ENCODE measurements at regions not wholly inside any gene's neighbourhood (a gene's known extent, or its start where the extent isn't known, plus 50 kb on each side); places are given as distances from the start of the nearest gene placed in this dataset.
"Not testable (repeated sequence)": the region's sequence is repeated elsewhere in the genome, so short reads cannot be mapped to it uniquely, and the experiment has no call there.

DNA sequence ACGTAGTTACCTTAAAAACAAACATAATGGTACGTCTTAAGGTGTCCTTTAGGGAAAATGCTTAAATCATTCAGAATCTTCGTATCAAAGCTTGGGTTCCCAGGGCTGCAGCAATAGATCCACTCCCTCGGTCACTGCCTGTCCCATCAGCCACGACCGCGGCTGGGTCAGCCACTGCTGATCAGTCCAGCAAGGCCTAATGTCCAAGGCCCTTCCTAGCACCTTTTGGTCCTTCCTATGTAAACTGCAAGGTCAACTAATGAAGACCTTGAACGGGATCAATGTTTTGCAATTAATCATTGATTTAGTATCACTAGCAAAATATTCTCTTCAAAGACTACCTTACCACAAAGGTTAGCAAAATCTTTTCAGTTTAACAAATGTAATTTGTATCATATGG, 122.2 kb upstream of the IGF1R start:
- DNase-seq: no peak

DNA sequence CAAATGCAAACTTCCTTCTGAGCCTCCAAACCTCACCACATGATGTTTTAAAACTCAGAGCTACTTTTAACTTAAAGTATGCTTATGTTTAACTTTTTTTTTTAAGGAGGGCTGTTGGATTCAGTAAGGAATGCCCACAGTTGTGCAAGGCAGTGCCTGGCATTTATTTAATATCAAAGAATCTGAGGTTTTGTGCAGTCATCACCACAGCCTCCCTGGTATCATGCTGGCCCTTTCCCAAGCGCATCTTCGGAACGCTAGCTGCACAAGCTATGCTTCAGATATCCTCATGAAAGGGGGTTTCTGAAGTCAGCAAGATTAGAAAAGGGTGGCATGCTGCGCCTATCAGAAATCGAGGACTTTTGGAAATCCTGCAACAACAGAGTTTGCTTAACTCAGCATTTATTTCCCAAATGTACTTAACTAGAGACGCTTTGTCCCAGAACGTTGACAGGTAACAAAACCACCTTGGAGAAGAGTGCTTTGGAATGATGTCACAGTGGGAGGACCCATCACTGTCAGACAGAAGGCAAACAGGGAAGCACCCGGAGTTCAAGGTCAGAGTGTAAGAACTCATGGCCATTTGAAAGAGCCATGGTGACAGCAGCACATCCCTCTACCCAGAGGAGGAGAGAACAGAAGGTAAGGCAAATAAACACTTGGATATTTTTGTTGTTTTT, 120.2 kb upstream of the IGF1R start:
- no peak for DNase-seq

DNA sequence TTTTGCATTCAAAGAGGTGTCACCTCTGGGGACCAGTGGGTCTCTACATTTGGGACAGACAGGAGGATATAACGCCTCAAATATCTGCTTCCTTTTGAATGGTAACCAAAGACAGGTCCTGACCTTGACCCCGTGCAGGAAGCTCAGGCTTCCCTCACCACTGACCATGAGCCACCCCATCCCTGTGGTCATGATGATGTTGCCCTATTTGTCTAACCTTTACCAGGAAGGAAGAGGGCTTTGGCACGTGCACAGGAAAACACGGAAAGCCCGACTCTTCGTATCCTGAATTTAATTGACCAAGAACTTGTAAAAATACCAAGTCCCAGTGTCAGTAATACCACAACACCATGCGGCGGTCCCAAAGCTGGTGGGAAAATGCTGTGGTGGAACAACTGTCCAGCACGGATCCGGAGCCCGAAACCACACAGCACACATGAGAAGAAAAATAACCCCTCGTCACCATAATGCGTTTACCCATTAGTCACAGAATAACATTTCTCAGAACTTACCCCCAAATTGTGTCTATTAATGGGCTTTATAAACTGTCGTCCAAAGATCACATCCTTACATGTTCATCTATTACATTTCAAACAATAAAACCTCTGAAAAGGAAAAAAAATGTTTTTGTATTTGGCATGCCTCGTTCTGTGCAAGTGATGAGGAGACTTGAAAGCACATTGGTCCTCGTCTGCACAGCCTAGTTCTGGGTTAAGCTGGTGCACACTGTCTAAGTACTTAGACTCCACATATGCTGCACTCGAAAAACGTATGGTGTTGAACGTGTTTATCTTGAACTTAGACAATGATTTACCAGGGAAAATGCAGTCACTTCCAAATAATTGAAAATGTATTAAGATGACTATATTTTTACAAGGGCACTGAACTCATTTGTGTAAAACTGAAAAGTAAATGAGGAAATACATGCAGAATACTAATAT, 118.9 kb upstream of the IGF1R start:
- no peak for DNase-seq

DNA sequence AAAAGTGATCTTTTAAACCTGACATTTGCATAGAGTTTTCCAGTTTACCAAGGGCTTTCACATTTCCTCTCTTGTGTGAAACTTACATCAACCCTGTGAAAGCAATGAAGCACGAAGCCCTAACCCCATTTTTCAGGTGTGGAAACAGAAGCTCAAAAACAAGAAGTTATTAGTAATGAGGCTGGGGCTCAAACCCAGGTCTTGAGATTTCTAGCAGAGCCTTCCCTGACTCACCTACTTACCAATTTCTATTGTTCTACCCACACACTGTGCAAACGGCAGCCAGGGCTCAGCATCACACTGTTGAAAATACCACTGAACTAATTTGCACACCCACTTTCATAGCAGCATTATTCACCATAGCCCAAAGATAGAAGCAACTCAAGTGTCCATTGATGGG, 117.8 kb upstream of the IGF1R start:
- DNase-seq: no peak

DNA sequence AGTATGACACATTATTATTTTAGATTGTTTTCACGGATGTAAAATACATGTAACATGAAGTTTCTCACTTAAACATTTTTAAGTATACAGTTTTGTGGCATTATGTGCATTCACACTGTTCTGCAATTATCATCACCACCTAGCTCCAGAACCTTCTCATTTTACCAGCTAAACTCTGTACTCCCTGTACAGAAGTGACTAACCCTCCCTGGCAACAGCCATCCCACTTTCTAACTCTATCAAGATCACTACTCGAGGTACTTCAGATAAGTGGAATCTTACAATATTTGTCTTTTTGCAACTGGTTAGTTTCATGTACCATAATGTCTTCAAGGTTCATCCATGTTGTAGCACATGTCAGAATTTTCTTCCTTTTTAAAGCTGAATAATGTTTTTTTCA, 116.3 kb upstream of the IGF1R start:
- no peak for DNase-seq

DNA sequence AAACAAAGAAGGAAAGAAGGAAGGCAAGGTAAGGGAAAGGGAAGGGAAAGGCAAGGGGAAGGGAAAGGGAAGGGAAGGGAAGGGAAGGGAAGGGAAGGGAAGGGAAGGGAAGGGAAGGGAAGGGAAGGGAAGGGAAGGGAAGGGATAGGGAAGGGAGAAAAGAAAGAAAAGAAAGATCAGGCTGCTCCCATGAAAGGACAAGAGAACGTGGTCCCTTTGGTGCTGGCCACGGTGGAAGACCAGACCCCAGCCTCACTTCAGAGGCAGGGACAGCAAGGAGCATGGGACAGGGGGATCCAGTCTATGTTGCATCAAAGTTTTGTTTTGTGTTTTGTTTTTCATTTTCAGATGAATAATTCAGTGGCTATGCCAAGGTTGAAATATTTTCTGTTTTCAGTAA, 111.4 kb upstream of the IGF1R start:
- no peak for DNase-seq

DNA sequence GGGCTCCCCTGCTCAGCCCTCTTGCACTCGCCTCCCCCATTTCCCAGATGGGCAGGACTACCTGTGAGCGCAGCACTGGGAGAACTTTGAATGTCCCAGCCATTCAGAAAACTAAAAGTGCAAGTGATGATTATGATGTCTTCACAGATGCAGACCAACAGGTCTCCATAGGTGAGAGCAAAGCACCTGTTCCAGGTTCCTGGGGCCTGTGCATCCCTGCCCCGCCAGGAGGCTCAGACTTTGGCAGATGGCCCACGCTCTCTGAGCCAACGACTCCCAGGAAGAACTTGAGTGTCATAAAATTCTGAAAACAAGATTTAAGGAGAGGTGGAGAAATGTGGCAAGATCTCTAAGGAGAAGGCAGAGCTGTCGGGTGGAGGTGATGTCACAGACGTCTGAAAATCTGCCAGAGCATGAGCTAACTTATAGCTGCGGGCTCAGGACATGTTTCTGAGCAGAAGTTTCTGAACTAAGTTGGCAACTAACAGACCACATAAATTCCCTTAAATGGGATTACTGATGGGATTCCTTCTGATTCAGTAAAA, 110.8 kb upstream of the IGF1R start:
- no peak for DNase-seq

DNA sequence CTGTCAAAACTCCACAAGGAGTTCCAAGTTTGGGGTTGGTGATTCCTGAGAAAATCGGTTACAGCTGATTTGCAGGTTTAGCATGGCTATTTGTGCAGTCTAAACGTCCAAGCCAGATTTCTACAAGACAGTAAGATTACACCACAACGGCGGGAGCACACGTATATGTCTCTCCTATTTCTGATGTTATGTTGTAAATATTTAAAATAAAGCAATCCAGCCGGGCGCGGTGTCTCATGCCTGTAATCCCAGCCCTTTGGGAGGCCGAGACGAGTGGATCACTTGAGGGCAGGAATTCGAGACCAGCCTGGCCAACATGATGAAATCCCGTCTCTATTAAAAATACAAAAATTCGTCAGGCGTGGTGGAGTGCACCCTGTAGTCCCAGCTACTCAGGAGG, 106.8 kb upstream of the IGF1R start:
- DNase-seq: no peak

DNA sequence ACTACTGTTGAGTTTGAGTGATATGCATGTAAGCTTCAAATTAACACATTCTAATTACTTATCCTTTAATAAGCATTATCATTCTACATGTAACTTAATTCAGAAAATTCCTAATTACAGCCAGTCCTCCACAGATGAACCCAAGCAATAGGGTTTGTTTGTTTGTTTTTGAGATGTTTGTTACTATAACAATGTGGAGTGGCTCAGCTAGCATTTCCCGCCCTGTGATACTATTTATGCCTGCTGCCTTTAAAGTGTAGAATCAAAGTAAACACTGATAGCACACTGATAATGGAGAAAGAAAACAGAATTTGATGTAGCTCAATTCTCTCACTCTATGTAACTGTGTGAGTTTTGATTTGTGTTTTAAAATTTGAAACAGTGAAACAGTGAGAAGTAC, 105.1 kb upstream of the IGF1R start:
- DNase-seq: no peak

DNA sequence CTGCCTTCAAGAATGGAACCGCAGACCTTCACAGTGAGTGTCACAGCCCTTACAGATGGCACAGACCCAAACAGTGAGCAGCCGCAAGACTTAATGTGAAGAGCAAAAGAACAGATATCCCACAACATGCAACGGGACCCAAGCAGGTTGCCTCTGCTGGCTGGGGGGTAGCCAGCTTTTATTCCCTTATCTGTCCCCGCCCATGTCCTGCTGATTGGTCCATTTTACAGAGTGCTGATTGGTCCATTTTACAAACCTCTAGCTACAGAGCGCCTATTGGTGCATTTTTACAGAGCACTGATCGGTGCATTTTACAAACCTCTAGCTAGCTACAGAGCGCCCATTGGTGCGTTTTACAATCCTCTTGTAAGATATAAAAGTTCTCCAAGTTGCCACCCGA, 102.0 kb upstream of the IGF1R start:
- DNase-seq: no peak

DNA sequence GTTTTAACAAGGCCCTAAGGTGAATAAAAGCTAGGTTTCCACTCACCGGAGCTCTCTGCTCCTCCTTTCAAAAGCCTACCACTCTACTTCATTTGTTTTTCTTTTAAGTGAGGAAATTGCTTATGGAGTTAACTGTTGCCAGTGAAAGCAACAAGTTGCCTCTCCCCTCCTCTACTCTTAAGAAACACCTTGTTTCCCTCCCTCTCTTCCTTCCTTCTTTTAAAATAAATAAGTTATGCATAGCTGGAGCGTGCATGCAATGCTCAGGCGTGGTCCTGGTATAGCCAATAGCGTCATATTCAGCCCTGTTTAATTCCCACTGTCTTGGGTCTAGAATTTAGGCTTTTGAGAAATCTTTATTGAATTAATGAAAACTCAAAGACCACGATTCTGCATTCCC, 101.1 kb upstream of the IGF1R start:
- DNase-seq: peak; percentile 31

DNA sequence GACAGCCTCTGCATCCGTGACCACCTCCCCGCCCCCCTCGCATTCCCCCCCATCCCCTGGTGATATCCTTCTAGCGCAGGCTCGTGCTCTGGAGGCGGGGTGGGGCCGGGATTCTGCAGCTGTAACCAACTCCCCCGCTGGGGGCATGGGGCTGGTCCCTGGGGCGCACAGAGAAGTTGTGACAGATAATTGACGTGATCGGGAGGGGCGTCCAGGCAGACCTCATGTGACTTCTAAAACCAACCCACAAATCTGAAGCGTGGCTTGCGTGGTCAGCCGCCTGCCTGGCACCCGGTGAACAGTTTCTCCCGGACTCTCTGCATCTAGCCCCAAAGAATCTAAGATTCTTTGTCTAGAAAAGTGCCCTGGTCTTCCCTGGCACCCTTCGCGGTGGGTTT, 100.6 kb upstream of the IGF1R start:
- DNase-seq: no peak

DNA sequence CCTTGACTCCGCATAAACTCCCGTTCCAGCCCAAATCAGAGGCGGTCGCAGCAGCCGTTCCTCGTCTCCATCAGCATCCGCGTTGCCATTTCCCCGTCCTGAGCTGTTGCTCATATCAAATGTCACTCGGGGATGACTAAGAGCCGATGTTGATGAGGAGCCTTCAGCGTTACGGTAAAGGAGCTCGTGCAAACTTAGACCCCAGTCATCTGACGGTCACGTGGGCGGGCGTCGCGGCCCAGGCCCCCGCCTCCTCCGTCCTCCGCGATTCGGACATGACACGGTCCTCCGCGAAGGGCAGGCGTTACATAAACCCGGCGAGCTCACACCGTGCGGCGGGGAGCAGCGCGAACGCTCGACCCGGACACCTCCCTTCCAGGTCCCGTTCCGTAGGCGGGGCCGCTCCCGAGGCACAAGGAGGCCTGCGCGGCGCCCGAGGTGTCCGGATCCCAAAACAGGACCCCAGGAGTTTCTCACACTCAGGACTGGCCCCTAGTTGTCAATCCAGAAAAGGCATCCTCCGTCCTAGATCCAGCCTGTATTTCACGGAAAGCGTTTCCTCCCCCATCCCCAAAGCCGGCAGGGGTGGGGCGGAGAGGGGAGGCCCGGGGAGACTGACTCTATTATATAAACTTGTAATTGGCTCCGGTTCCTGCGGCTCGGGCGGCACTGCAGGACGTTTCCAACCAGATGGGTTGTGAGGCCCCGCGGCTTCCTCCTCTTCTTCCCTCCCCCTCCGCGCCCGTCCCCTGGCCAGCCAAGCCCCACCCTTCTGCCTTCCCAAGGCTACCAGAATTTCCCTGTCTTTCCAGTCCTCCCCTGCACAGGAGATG, 100.0 kb upstream of the IGF1R start:
- DNase-seq: peak; percentile 89

DNA sequence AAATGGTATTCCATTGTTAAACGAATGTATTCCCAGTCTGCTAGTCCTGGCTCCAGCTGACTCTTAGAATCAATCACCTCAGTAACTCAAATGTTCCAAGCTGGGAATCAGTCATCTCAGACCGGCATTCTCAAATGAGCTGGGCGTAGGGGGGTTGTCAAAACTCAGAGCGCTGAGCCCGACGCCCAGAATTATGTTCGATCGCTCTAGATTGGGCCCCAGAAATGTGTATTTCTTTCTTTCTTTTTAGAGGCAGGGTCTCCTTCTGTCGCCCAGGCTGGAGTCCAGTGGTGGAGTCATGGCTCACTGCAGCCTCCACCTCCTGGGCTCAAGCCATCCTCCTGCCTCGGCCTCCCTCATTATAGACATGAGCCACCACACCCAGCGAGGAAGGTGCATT, 99.3 kb upstream of the IGF1R start:
- DNase-seq: no peak

DNA sequence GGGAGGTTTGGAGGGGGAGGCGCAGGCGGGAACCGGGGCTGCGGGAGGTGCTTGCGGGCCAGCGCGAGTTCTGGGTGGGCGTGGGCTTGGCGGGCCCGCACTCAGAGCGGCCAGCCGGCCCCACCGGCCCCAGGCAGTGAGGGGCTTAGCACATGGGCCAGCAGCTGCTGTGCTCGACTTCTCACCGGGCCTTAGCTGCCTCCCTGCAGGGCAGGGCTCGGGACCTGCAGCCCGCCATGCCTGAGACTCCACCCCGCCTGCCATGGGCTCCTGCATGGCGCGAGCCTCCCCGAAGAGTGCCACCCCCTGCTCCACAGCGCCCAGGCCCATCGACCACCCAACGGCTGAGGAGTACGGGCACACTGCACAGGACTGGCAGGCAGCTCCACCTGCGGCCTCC, 98.6 kb upstream of the IGF1R start:
- no peak for DNase-seq

DNA sequence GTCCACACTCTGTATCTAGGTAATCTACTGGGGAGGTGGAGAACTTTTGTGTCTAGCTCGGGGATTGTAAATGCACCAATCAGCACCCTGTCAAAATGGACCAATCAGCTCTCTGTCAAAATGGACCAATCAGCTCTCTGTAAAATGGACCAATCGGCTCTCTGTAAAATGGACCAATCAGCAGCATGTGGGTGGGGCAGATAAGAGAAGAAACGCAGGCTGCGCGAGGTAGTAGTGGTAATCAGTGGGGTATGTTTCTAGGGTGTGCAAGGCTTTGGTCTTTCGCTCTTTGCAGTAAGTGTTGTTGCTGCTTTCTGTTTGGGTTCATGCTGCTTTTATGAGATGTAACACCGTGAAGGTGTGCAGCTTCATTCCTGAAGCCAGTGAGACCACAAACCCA, 98.0 kb upstream of the IGF1R start:
- DNase-seq: not testable (repeated sequence)

DNA sequence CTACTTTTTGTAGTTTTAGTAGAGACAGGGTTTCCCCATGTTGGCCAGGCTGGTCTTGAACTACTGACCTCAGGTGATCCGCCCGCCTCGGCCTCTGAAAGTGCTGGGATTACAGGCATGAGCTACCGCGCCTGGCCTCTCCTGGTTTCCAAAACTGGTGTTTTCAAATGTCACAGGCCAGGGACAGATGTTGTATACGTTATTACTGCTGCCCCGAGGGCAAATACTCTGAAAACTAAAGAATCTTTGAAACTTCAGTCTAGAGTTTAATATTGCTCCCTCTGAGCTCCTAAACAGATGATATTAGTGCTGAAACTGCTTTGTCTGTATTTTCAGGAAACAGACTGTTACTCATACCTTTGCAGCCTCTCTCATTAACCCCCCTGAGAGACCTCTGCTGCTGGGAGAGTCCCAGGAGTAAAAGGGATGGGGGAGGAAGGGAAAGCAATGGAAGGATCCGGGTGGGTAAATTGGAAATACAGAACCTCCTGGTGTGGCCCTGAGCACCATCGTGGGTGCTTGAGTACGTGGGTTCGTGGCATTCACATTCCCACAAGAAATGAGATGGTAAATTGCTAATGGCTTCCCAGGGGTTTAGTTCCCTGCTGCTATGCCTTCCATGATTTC, 96.3 kb upstream of the IGF1R start:
- no peak for DNase-seq

DNA sequence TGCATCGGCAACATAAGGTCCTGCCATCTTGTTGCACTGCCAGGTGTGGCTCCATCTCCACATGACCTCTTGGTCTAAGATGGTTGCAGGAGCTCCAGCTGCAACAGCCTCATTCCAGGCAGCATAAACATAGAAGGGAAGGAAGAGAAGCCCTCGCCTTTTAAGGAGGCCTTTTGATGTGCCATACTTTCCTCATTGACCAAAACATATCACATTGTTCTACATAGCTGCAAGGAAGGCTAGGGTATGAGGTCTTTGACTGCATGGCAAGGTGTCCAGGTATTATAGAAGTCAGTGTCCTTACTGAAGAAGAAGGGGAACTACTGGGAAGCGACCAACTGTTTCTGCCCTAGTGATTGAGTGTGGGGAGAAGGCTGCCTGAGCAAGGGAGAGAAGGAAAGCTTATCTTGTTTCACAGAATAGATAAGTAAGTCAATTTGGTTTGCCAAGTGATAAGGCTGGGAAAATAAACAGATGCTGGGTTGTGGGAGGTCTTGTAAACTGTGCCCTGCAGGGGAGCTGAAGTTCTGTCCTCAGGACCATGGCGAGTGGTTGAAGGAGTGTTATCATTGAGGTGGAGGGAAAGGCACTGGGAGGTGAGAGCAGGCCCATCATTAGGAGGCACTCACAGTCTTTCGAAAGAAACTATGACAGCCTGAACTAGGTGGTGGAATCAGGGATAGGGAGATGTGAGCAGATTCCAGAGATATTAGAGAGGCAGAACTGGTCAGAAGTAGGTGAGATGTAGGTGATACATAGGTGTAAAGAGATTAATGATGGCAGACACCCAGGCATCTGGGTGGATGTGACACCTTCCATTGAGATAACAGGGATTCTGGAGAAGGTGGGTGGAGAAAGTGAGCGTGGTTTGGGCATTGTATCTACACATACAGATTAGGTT, 93.8 kb upstream of the IGF1R start:
- no peak for DNase-seq

DNA sequence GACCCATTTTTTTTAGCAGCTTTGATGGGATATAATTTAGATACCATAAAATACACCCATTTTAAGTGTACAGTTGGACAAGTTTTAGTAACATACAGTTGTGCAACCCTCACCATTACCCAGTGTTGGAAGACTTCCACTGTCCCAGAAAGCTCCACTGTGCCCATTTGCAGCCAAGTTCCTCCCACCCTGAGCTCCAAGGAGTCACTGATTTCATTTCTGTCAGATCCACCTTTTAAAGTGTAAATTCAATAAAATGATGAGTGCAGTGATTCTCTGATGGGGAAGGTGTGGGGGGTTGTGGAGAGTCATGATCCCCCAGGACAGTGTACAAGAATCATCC, 93.2 kb upstream of the IGF1R start:
- no peak for DNase-seq

DNA sequence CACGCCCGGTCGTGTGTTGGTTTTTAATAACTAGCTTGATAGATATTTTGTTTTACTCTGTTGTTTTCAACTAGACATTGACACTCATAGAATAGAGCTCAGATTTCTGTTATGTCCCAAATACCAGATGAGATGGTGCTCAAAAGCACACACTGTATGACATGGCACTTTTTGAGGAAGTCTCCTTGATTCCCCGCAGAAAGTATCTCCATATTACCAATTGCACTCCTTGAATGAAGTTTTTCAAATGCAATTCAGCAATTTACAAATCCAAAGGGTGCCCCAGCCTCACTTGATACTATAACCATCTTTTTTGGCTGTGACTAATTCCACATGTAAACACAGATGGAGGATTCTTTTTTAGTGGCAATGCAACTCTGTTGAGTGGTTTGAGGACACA, 92.0 kb upstream of the IGF1R start:
- DNase-seq: no peak

DNA sequence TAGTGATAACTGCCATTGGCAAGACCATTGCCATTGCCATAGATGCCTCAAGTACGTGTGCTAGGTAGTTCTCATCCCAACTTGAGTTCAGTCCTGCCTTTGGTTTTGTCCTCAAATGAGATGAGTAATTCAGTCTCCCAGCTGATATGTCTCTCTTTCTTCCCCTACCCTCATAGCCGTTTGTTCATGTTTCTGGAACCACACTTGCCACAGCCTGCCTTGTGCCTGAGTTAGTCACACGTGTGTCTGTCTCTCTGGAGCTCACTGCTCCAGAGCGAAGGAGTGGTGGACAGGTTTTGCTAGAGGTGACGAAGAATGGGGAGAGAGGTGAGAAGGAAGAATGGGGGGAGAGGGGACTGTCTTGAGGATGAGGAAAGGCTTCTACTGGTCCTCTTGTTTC, 88.0 kb upstream of the IGF1R start:
- DNase-seq: no peak

Data from tongue (tissue), 1 donor.